Parathyroid adenoma (tissue), 2 donors: ENCODE measurements at regions not wholly inside any gene's neighbourhood (a gene's known extent, or its start where the extent isn't known, plus 50 kb on each side); places are given as distances from the start of the nearest gene placed in this dataset.

Source experiments
- H2AFZ ChIP-seq: fragments of 300-600 bp; sonication (generic); one replicate; pipeline ENCODE4 v1.7.0; 2017; ENCODE audit warnings: antibody characterized with exemption, mild to moderate bottlenecking
- H3K27ac ChIP-seq: fragments of 300-600 bp; sonication (generic); one replicate; pipeline ENCODE4 v1.7.0; 2017
- H3K27me3 ChIP-seq: fragments of 300-600 bp; sonication (generic); one replicate; pipeline ENCODE4 v1.7.0; 2017; ENCODE audit warnings: low read length; ENCODE audit not compliant: control insufficient read depth, insufficient read depth
- H3K36me3 ChIP-seq: fragments of 300-600 bp; sonication (generic); one replicate; pipeline ENCODE4 v1.7.0; 2017; ENCODE audit warnings: low read length; ENCODE audit not compliant: control insufficient read depth, insufficient read depth
- H3K4me1 ChIP-seq: fragments of 300-600 bp; sonication (generic); one replicate; pipeline ENCODE4 v1.7.0; 2017; ENCODE audit warnings: control low read depth
- H3K4me2 ChIP-seq: fragments of 300-600 bp; sonication (generic); one replicate; pipeline ENCODE4 v1.7.0; 2017; ENCODE audit warnings: low read length
- H3K4me3 ChIP-seq: fragments of 300-600 bp; sonication (generic); one replicate; pipeline ENCODE4 v1.7.0; 2017; ENCODE audit warnings: low read depth, low read length
- H3K79me2 ChIP-seq: fragments of 300-600 bp; sonication (generic); one replicate; pipeline ENCODE4 v1.7.0; 2017; ENCODE audit warnings: control low read depth
- H3K9ac ChIP-seq: fragments of 300-600 bp; sonication (generic); one replicate; pipeline ENCODE4 v1.7.0; 2017; ENCODE audit warnings: mild to moderate bottlenecking
- H3K9me3 ChIP-seq: fragments of 300-600 bp; sonication (generic); one replicate; pipeline ENCODE4 v1.7.0; 2017; ENCODE audit warnings: low read length; ENCODE audit not compliant: control insufficient read depth
- TF ChIP-seq, protein P1 (sequence below): fragments of 300-600 bp; sonication (generic); IDR thresholded peaks from one replicate; pipeline ENCODE4 v1.7.0; 2017; ENCODE audit warnings: antibody characterized with exemption, mild to moderate bottlenecking
- donor health status: primary hyperparathyroidism.

DNA sequence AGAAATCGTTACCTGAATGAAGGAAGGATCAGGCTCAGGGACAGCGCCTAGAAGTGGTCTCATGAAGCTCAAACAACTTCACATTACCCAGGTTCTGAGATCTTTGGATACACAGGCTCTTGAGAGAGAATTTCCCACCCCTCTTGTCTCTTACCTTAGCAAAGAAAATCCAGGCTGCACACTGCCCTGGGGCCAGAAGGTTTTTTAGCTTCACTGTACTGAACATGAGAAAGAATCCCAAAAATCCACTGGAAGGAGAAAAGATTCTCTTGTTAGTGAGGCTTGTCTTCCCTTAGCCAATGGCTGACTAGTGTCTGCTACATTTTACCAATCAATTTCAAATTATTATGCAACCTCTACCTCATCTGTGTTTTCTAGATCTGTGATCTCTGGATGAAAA, 101.0 kb upstream of the RIOK3 start:
- H3K27ac ChIP-seq, result no peak overlapping the region
- no peaks in the 10 kb centered on the region for H3K27me3 ChIP-seq

GRCh38 chr18:23353459-23353858, 99.6 kb upstream of the RIOK3 start:
- H3K9ac ChIP-seq, result no peak overlapping the region
- no peak overlapping the region for H3K27ac ChIP-seq
- TF ChIP-seq, protein P1, sequence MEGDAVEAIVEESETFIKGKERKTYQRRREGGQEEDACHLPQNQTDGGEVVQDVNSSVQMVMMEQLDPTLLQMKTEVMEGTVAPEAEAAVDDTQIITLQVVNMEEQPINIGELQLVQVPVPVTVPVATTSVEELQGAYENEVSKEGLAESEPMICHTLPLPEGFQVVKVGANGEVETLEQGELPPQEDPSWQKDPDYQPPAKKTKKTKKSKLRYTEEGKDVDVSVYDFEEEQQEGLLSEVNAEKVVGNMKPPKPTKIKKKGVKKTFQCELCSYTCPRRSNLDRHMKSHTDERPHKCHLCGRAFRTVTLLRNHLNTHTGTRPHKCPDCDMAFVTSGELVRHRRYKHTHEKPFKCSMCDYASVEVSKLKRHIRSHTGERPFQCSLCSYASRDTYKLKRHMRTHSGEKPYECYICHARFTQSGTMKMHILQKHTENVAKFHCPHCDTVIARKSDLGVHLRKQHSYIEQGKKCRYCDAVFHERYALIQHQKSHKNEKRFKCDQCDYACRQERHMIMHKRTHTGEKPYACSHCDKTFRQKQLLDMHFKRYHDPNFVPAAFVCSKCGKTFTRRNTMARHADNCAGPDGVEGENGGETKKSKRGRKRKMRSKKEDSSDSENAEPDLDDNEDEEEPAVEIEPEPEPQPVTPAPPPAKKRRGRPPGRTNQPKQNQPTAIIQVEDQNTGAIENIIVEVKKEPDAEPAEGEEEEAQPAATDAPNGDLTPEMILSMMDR, result no peak

More for the DNA sequence above, 101.0 kb upstream of the RIOK3 start:
- H3K4me1 ChIP-seq, result no peaks in the 10 kb centered on the region
- TF ChIP-seq, protein P1, result no peak
- no peak overlapping the region for H3K9ac ChIP-seq
- no peaks in the 10 kb centered on the region for H3K79me2 ChIP-seq
- no peak overlapping the region for H2AFZ ChIP-seq
- H3K4me2 ChIP-seq, result no peak overlapping the region
- no peaks in the 10 kb centered on the region for H3K9me3 ChIP-seq
- H3K36me3 ChIP-seq, result no peaks in the 10 kb centered on the region
- H3K4me3 ChIP-seq, result no peak overlapping the region

DNA sequence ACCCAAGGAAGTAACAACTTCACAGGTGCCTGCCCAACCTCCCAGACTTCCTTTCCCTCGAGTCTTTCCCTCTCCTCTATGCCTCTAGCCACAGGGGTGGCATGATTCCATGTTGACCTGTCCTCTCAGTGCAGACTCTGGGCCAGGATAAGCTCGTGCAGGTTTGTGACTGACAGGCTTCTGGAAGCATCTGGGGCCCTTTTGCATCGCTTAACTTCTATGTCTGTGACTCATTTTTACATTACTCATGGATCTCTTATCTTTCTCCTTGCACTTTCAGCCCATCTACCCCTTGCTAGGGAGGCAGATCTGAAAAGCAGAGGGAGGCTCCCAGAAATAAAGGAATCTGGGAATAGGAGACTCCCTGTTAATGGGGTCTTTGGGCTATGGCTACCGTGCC, 98.5 kb upstream of the RIOK3 start:
- Histone ChIP-seq H2AFZ (no peak overlapping the region), H3K27ac (no peak overlapping the region), H3K79me2 (no peaks in the 10 kb centered on the region), H3K27me3 (no peaks in the 10 kb centered on the region), H3K4me1 (no peaks in the 10 kb centered on the region), H3K9ac (no peak overlapping the region), H3K9me3 (no peaks in the 10 kb centered on the region), H3K36me3 (no peaks in the 10 kb centered on the region), H3K4me2 (no peak overlapping the region), H3K4me3 (no peak overlapping the region)
- TF ChIP-seq, protein P1, result no peak

More at GRCh38 chr18:23353459-23353858, 99.6 kb upstream of the RIOK3 start:
- Histone ChIP-seq H3K27me3 (no peaks in the 10 kb centered on the region), H3K9me3 (no peaks in the 10 kb centered on the region), H3K4me1 (no peaks in the 10 kb centered on the region), H3K4me3 (no peak overlapping the region), H3K79me2 (no peaks in the 10 kb centered on the region), H2AFZ (no peak overlapping the region), H3K36me3 (no peaks in the 10 kb centered on the region), H3K4me2 (no peak overlapping the region)

DNA sequence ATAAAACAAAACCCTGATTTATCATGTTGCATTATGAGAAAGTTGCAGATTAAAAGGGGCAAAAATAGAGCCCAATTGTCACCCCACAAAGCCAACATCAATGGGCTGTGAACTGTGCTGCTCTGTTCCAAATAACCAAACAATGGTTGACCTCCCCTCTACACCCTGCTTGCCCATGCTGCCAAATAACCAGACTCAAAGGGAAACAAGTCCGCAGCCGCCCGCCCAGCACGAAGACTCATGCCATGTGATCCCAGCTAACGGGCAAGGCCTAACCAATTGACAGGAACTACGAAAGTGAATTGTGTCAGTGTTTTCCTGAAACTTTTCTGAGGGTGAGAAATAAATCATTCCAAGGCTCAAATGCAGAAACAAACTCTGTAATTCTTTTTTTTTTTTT, 97.9 kb upstream of the RIOK3 start:
- H3K4me1 ChIP-seq, result no peaks in the 10 kb centered on the region
- H3K27ac ChIP-seq, result no peak overlapping the region
- H3K9me3 ChIP-seq, result no peaks in the 10 kb centered on the region
- no peak overlapping the region for H3K4me2 ChIP-seq
- H2AFZ ChIP-seq, result no peak overlapping the region
- no peaks in the 10 kb centered on the region for H3K36me3 ChIP-seq
- no peak overlapping the region for H3K9ac ChIP-seq
- TF ChIP-seq, protein P1, result no peak
- H3K27me3 ChIP-seq, result no peaks in the 10 kb centered on the region
- H3K4me3 ChIP-seq, result no peak overlapping the region
- H3K79me2 ChIP-seq, result no peaks in the 10 kb centered on the region

DNA sequence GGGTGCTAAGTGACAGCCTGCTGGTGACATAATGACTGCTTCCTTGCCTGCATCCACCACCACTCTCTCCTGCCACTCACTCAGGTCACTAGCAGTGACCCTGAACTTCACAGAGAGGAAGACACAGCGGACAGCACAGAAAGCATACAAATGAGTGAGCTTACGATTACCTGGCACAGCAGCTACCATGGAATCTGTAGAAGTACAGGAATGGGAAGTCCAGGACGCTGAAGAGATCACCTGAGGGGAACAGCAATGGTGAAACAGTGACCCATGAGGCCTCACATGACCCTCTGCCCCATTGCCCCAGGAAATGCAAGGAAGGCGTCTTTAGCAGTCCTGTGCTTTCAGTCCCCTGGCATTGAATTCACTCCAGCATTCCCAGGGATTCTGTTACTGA, 96.7 kb upstream of the RIOK3 start:
- H2AFZ ChIP-seq, result no peak overlapping the region
- TF ChIP-seq, protein P1, result no peak
- no peak overlapping the region for H3K27ac ChIP-seq
- no peak overlapping the region for H3K4me2 ChIP-seq
- no peaks in the 10 kb centered on the region for H3K79me2 ChIP-seq
- H3K27me3 ChIP-seq, result no peaks in the 10 kb centered on the region
- no peak overlapping the region for H3K9ac ChIP-seq
- no peaks in the 10 kb centered on the region for H3K36me3 ChIP-seq
- H3K4me1 ChIP-seq, result no peaks in the 10 kb centered on the region
- no peaks in the 10 kb centered on the region for H3K9me3 ChIP-seq
- H3K4me3 ChIP-seq, result no peak overlapping the region
